ENCODE measurements at regions not wholly inside any gene's neighbourhood (a gene's known extent, or its start where the extent isn't known, plus 50 kb on each side); places are given as distances from the start of the nearest gene placed in this dataset.

- no peaks in the 10 kb centered on the region for H3K27me3 ChIP-seq (ENCODE audit: control insufficient read depth in 4 of 4, insufficient read depth in 4 of 4, low read length in 3 of 4)
- no peaks in the 10 kb centered on the region for H3K9me3 ChIP-seq (ENCODE audit: control insufficient read depth in 4 of 4, low read length in 3 of 4)
- H3K27ac ChIP-seq (ENCODE audit: low read depth in 1 of 2, low read length in 2 of 2), result no peak overlapping the region
- DNase-seq (ENCODE audit: low spot score), result no peak
- H3K4me3 ChIP-seq (ENCODE audit: low read depth in 1 of 3, low read length in 3 of 3), result no peak overlapping the region
- no peak for TF ChIP-seq HNF4G (IDR thresholded peaks at IDR 0.05)
- no peak for TF ChIP-seq RXRA (IDR thresholded peaks at IDR 0.05)
- TF ChIP-seq NR2F2 (IDR thresholded peaks at IDR 0.05), result no peak
- TF ChIP-seq GABPA (IDR thresholded peaks at IDR 0.05 in 1 of 2, conservative IDR thresholded peaks at IDR 0.05 in 1 of 2), result no peak
- no peak for TF ChIP-seq JUND (IDR thresholded peaks at IDR 0.05)
- TF ChIP-seq, protein P1, sequence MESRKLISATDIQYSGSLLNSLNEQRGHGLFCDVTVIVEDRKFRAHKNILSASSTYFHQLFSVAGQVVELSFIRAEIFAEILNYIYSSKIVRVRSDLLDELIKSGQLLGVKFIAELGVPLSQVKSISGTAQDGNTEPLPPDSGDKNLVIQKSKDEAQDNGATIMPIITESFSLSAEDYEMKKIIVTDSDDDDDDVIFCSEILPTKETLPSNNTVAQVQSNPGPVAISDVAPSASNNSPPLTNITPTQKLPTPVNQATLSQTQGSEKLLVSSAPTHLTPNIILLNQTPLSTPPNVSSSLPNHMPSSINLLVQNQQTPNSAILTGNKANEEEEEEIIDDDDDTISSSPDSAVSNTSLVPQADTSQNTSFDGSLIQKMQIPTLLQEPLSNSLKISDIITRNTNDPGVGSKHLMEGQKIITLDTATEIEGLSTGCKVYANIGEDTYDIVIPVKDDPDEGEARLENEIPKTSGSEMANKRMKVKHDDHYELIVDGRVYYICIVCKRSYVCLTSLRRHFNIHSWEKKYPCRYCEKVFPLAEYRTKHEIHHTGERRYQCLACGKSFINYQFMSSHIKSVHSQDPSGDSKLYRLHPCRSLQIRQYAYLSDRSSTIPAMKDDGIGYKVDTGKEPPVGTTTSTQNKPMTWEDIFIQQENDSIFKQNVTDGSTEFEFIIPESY (IDR thresholded peaks at IDR 0.05), result no peak
- TF ChIP-seq CTCF (IDR thresholded peaks at IDR 0.05; ENCODE audit: low read depth, low read length, missing input control), result no peak
- TF ChIP-seq MAX (IDR thresholded peaks at IDR 0.05), result no peak
- no peak for TF ChIP-seq FOXA1 (IDR thresholded peaks at IDR 0.05)
- no peak for TF ChIP-seq EGR1 (IDR thresholded peaks at IDR 0.05; ENCODE audit: low read depth in 2 of 2)
- TF ChIP-seq TAF1 (conservative IDR thresholded peaks at IDR 0.05), result no peak
- no peak for TF ChIP-seq HNF4A (conservative IDR thresholded peaks at IDR 0.05)
- TF ChIP-seq FOXA2 (IDR thresholded peaks at IDR 0.05), result no peak
- TF ChIP-seq, protein P2, sequence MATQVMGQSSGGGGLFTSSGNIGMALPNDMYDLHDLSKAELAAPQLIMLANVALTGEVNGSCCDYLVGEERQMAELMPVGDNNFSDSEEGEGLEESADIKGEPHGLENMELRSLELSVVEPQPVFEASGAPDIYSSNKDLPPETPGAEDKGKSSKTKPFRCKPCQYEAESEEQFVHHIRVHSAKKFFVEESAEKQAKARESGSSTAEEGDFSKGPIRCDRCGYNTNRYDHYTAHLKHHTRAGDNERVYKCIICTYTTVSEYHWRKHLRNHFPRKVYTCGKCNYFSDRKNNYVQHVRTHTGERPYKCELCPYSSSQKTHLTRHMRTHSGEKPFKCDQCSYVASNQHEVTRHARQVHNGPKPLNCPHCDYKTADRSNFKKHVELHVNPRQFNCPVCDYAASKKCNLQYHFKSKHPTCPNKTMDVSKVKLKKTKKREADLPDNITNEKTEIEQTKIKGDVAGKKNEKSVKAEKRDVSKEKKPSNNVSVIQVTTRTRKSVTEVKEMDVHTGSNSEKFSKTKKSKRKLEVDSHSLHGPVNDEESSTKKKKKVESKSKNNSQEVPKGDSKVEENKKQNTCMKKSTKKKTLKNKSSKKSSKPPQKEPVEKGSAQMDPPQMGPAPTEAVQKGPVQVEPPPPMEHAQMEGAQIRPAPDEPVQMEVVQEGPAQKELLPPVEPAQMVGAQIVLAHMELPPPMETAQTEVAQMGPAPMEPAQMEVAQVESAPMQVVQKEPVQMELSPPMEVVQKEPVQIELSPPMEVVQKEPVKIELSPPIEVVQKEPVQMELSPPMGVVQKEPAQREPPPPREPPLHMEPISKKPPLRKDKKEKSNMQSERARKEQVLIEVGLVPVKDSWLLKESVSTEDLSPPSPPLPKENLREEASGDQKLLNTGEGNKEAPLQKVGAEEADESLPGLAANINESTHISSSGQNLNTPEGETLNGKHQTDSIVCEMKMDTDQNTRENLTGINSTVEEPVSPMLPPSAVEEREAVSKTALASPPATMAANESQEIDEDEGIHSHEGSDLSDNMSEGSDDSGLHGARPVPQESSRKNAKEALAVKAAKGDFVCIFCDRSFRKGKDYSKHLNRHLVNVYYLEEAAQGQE (IDR thresholded peaks at IDR 0.05), result no peak
- TF ChIP-seq, protein P3, sequence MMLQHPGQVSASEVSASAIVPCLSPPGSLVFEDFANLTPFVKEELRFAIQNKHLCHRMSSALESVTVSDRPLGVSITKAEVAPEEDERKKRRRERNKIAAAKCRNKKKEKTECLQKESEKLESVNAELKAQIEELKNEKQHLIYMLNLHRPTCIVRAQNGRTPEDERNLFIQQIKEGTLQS (IDR thresholded peaks at IDR 0.05), result no peak
- TF ChIP-seq RAD21 (IDR thresholded peaks at IDR 0.05), result no peak
- no peak for TF ChIP-seq YY1 (IDR thresholded peaks at IDR 0.05)
- no peak for TF ChIP-seq SP1 (IDR thresholded peaks at IDR 0.05)
- no peak overlapping the region for H3K9ac ChIP-seq (ENCODE audit: low read depth in 1 of 2, low read length in 2 of 2)
- H3K36me3 ChIP-seq (ENCODE audit: control insufficient read depth in 4 of 4, insufficient read depth in 3 of 4, low read depth in 1 of 4, low read length in 3 of 4), result no peaks in the 10 kb centered on the region
- 84% methylated on average over 6 of the region's 6 CpGs for WGBS
- no peaks in the 10 kb centered on the region for H3K4me1 ChIP-seq (ENCODE audit: control insufficient read depth in 4 of 4, insufficient read depth in 4 of 4, low read length in 3 of 4)
Measured at GRCh38 chr16:13553453-13553985, 366.4 kb upstream of the ERCC4 start.

Data from liver (tissue), 8 donors.